ENCODE measurements at regions not wholly inside any gene's neighbourhood (a gene's known extent, or its start where the extent isn't known, plus 50 kb on each side); places are given as distances from the start of the nearest gene placed in this dataset.

DNA sequence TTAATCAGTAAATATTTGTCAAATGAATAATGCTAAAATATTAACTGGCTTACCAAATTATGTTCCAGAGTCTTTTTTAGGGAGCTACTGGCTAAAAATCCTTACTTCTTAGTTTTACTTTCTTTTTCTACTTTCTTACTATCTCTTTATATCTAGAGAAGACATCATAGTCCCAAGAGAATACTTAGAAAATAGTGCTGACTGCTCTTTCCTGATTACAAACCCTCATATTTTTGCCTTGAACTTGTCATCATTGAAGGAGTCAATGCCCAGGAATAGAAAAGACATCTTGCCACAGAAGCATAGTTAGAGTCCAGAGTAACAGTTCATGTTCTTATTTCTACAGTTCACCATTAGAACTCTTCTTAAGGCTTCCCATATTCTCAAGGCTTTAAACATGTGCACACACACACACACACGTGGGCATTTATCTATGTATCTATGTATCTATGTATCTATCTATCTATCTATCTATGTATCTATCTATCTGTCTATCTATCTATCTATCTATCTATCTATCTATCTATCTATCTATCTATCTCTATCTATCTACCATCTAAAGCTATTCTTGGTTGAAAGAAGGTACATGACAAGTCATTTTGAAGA lies 654.3 kb downstream of the ANXA1 start:
- TF ChIP-seq, protein P1, sequence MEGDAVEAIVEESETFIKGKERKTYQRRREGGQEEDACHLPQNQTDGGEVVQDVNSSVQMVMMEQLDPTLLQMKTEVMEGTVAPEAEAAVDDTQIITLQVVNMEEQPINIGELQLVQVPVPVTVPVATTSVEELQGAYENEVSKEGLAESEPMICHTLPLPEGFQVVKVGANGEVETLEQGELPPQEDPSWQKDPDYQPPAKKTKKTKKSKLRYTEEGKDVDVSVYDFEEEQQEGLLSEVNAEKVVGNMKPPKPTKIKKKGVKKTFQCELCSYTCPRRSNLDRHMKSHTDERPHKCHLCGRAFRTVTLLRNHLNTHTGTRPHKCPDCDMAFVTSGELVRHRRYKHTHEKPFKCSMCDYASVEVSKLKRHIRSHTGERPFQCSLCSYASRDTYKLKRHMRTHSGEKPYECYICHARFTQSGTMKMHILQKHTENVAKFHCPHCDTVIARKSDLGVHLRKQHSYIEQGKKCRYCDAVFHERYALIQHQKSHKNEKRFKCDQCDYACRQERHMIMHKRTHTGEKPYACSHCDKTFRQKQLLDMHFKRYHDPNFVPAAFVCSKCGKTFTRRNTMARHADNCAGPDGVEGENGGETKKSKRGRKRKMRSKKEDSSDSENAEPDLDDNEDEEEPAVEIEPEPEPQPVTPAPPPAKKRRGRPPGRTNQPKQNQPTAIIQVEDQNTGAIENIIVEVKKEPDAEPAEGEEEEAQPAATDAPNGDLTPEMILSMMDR (conservative IDR thresholded peaks at IDR 0.05): no peak
- TF ChIP-seq EZH2 (IDR thresholded peaks at IDR 0.05; ENCODE audit: low read depth): no peak

All from PC-9 (cell line).